ELF-1 (cell line): ENCODE measurements at regions not wholly inside any gene's neighbourhood (a gene's known extent, or its start where the extent isn't known, plus 50 kb on each side); places are given as distances from the start of the nearest gene placed in this dataset.
A peak's percentile ranks its signal among the peaks of the same experiment; 100 is the strongest.

Experiments
- DNase-seq: peaks from one replicate; pipeline ENCODE4 v3.0.0-alpha.2; 2016; ENCODE audit warnings: low read depth, low spot score

- DNase-seq, result no peak
These were observed 135.5 kb upstream of the PRLR start for GRCh38 chr5:35365758-35366157.

GRCh38 chr5:35364350-35364749, 134.1 kb upstream of the PRLR start:
- no peak for DNase-seq

DNA sequence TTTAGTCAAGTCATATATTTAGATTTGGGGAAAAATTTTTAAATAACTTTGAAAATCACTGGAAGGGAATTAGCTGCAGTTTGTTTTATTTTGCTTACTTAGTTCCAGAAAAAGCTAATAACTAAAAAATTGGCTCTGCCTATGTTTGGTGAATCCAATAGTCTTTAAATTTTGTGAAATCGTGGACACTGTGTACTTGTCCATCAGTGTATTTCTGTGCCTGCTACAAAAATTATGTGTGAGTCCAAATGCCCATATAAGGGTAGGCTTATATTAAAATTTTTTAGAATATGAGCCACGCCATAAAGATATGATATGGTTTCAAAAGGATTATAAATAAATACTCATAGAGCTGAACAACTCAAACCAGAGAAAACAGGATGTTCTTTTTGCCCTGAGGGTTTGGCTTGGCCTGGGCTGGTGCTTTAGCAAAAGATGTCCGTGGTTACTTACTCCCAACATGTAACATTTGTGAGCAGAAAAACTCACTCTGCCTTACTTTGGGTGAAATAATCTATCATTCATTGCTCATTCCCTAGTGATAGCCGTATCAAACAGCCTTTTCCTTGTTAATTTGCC, 133.2 kb upstream of the PRLR start:
- no peak for DNase-seq

DNA sequence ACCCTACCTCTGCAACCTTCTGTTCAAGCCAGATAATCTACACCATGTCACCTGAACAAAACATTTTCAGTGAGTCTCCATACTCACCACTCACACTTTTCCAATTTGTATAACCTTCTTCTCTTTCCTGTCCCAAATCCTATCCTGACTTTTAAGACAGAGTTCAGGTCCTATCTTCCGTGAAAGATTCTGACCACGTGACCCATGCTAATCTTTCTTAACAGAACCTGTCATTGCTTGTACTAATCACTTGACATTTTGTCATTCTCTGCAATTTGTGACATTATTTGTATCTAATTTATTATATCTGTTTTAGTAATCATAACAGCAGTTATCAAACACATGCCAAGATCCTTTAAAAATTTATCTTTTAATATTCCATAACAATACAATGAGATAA, 132.5 kb upstream of the PRLR start:
- DNase-seq, result no peak

- DNase-seq, result no peak
These were observed 130.4 kb upstream of the PRLR start for GRCh38 chr5:35360671-35361070.

GRCh38 chr5:35359859-35360258, 129.6 kb upstream of the PRLR start:
- no peak for DNase-seq

- no peak for DNase-seq
These were observed 127.7 kb upstream of the PRLR start for GRCh38 chr5:35357973-35358372.

- no peak for DNase-seq
These were observed 126.4 kb upstream of the PRLR start for GRCh38 chr5:35356725-35357124.

GRCh38 chr5:35354751-35355150, 124.5 kb upstream of the PRLR start:
- peak; percentile 44 for DNase-seq

- no peak for DNase-seq
These were observed 114.9 kb upstream of the PRLR start for GRCh38 chr5:35345222-35345621.

GRCh38 chr5:35342664-35343063, 112.4 kb upstream of the PRLR start:
- no peak for DNase-seq

- no peak for DNase-seq
These were observed 110.9 kb upstream of the PRLR start for GRCh38 chr5:35341189-35341588.

DNA sequence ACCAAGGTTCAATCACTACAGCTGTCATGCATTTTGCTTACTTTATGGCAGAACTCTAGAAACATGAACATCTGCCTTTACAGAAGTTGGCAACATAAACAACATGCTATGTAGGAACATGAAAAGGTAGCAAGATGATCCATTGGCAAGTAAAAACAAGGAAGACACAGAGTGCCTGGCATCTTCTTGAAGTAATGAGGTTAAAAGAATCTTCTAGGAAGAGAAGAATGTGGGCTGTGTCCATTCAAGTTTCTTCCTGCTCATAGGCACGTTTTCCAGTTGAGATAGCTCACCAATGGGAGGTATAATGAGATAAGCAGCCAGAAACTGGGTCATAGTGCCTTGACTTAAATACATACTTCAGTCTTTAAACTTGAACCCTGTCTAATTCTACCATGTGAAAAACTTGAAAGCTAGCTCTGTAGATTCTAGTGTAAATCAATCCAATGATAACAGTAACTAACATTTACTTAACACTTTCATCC, 109.4 kb upstream of the PRLR start:
- no peak for DNase-seq

GRCh38 chr5:35339006-35339405, 108.7 kb upstream of the PRLR start:
- no peak for DNase-seq

GRCh38 chr5:35338157-35338453, 107.8 kb upstream of the PRLR start:
- peak; percentile 43 for DNase-seq

GRCh38 chr5:35337340-35338156, 107.3 kb upstream of the PRLR start:
- peak; percentile 53 for DNase-seq

DNA sequence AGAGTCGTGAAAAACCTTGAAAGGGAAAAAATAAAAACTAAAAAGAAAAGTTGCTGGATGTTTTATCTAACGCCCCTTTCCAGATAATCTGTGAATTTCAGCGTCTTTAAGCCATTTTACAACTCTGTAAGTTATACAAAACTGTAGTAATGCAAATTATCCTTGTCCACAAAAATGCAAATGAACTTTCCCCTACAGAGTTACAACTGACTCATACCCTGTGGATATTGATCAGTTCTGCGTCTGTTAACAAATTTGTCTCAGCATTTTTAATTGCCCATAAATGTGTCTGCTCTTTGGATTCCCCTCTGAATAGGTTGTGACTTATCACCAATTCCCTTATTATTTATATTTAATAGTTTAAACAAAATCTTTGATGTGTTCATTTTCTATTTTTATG, 105.9 kb upstream of the PRLR start:
- DNase-seq, result no peak

- DNase-seq, result no peak
These were observed 105.5 kb upstream of the PRLR start for GRCh38 chr5:35335752-35336151.

GRCh38 chr5:35333366-35333765, 103.1 kb upstream of the PRLR start:
- no peak for DNase-seq

DNA sequence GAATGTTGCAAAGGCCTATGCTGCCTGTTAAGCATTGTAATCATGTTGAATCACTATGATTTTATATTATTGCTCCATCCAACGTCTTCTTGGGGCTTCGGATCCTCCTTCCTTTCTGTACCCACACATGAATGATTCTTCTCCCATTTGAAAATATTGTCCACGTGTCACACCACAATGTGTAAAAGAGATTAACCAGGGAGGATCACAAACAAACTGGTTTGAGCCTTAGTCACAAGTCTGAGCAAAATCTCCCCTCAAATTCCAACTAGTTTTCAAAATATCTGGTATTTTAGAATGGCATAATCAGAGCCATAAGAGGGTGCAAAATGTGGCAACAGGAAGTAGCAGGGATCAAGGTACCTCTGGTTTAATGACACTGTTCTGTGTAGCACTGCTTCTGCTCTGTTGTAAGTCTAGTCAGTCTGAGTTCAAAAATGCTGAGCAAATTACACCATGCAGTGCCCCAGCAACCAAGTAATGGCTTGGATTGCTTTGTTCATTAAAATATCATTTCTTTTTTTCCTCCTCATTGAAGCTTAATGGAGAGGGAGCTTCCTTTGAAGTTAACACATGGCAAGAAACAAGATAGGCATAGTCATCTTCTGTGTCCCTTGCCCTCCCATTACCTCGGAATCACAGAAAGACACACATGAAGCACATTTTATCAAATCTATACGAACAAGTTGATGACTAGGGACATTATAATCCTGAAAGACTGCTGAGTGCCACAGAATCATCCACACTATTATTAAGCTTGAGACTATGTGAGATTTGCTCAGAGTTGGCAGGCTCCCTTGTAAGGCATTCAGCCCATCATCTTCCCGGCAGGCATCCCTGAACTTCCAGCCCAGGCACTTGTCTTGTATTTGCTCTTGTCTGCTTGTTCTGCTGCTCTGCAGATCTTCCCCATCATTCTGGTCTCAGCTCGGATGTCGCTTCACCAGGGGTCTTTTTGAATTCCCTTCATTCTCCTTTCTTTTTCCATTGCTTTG, 102.0 kb upstream of the PRLR start:
- no peak for DNase-seq

DNA sequence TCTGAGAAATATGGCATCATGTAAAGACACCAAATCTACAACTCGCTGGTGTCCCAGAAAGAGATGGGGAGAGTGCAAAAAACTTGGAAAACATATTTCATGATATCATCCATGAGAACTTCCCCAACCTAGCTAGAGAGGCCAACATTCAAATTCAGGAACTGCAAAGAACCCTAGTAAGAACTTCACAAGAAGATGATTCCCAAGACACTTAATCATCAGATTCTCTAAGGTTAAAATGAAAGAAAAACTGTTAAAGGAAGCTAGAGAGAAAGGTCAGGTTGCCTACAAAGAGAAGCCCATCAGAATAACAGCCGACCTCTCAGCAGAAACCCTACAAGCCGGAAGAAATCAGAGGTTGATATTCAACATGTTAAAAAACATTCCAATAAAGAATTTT, 95.5 kb upstream of the PRLR start:
- no peak for DNase-seq

DNA sequence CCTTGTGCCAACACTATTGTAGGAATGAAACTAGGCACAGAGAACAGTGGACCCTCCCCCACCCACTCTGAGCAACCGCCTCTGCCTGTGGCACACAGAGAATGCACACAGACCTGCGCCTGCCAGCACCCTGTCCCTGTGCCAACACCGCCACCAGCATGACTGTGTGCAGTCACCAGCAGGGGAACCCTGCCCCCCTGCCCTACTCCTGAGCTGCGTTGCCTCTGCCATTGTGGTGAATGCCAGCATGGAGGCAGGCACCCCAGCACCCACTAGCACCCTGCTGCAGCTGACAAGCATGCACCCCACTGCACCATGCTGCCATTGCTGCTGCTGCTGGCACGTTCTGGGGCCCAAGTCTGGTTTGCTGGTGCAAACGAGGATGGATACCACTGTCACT, 94.4 kb upstream of the PRLR start:
- no peak for DNase-seq
